GM18858 (cell line): ENCODE measurements at regions not wholly inside any gene's neighbourhood (a gene's known extent, or its start where the extent isn't known, plus 50 kb on each side); places are given as distances from the start of the nearest gene placed in this dataset.

Experiments
- ATAC-seq: cut with Tn5 transposase; IDR thresholded peaks from one replicate; pipeline ENCODE4 v1.9.1; 2021; ENCODE audit not compliant: unreplicated experiment

- no peak for ATAC-seq
Measured at GRCh38 chr5:30957591-30957990, 235.9 kb upstream of the CDH6 start.

GRCh38 chr5:30956251-30956650, 237.2 kb upstream of the CDH6 start:
- no peak for ATAC-seq

GRCh38 chr5:30937070-30937469, 256.4 kb upstream of the CDH6 start:
- no peak for ATAC-seq

- no peak for ATAC-seq
Measured at GRCh38 chr5:30933599-30933998, 259.9 kb upstream of the CDH6 start.

- no peak for ATAC-seq
Measured at GRCh38 chr5:30932273-30933017, 261.0 kb upstream of the CDH6 start.

- ATAC-seq, result no peak
Measured at GRCh38 chr5:30930736-30931135, 262.8 kb upstream of the CDH6 start.

- no peak for ATAC-seq
Measured at GRCh38 chr5:30928956-30929355, 264.5 kb upstream of the CDH6 start.

- ATAC-seq, result no peak
Measured at GRCh38 chr5:30926218-30926617, 267.3 kb upstream of the CDH6 start.

GRCh38 chr5:30921388-30921787, 272.1 kb upstream of the CDH6 start:
- no peak for ATAC-seq

GRCh38 chr5:30918171-30918570, 275.3 kb upstream of the CDH6 start:
- no peak for ATAC-seq

GRCh38 chr5:30908356-30908755, 285.1 kb upstream of the CDH6 start:
- no peak for ATAC-seq

- ATAC-seq, result no peak
Measured at GRCh38 chr5:30900367-30900766, 293.1 kb upstream of the CDH6 start.

GRCh38 chr5:30894811-30895210, 298.7 kb upstream of the CDH6 start:
- ATAC-seq, result no peak

- no peak for ATAC-seq
Measured at GRCh38 chr5:30891660-30892059, 301.8 kb upstream of the CDH6 start.

- no peak for ATAC-seq
Measured at GRCh38 chr5:30890377-30890776, 303.1 kb upstream of the CDH6 start.

- ATAC-seq, result no peak
Measured at GRCh38 chr5:30880514-30880913, 313.0 kb upstream of the CDH6 start.

- no peak for ATAC-seq
Measured at GRCh38 chr5:30879887-30880286, 313.6 kb upstream of the CDH6 start.

- ATAC-seq, result no peak
Measured at GRCh38 chr5:30878746-30879145, 314.7 kb upstream of the CDH6 start.

GRCh38 chr5:30878296-30878695, 315.2 kb upstream of the CDH6 start:
- ATAC-seq, result no peak

- ATAC-seq, result no peak
Measured at GRCh38 chr5:30874241-30875034, 319.0 kb upstream of the CDH6 start.

- ATAC-seq, result no peak
Measured at GRCh38 chr5:30871196-30871595, 322.3 kb upstream of the CDH6 start.

GRCh38 chr5:30867711-30868110, 325.8 kb upstream of the CDH6 start:
- ATAC-seq, result no peak
